Breast epithelium (tissue), 3 donors: ENCODE measurements at regions not wholly inside any gene's neighbourhood (a gene's known extent, or its start where the extent isn't known, plus 50 kb on each side); places are given as distances from the start of the nearest gene placed in this dataset.

Experiments
- POLR2A ChIP-seq: fragments of 450-650 bp; IDR thresholded peaks from one replicate; pipeline ENCODE4 v1.6.1; 2016; ENCODE audit warnings: antibody characterized with exemption, mild to moderate bottlenecking, moderate library complexity
- TF ChIP-seq, protein P1 (sequence below), 3 donors: fragments of 450-650 bp; IDR thresholded peaks; one replicate each; pipeline ENCODE4 v1.5.1; 2016 to 2017; ENCODE audit warnings: antibody characterized with exemption in 3 of 3, mild to moderate bottlenecking in 3 of 3, moderate library complexity in 3 of 3

DNA sequence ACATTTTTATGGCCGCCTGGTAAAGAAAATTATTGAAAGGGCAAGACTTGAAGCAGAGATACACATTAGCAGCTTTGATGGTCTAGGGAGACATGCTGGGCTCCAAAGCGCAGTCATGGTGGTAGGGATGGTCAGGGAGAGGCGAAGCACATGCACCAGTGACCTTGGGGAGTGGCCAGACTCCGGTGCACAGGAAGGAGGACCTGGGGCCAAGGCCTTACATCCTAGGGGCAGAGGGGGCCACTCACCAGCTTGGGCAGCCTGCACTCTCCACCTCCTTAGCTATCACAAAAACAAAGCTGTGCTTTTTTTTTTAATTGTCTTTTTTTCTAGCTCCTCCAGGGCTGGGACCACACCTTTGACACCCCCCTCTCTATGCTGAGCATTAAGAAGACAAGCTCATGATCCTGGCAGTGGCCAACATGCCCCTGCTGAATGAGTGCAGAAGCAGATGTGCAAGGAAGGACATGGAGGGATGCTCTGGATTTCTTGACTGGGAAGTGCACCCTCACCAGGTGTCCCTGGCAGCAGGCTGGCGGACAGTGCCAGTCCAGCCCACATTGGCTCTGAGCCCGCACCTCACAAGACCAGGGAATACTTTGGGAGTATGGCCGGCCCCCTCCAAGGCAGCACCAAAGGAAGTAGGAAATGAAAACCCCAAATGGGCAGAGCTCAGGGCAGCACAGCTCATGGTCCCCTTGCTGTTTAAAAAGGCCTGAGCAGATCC, 619.9 kb downstream of the TBC1D22A start:
- TF ChIP-seq, protein P1, sequence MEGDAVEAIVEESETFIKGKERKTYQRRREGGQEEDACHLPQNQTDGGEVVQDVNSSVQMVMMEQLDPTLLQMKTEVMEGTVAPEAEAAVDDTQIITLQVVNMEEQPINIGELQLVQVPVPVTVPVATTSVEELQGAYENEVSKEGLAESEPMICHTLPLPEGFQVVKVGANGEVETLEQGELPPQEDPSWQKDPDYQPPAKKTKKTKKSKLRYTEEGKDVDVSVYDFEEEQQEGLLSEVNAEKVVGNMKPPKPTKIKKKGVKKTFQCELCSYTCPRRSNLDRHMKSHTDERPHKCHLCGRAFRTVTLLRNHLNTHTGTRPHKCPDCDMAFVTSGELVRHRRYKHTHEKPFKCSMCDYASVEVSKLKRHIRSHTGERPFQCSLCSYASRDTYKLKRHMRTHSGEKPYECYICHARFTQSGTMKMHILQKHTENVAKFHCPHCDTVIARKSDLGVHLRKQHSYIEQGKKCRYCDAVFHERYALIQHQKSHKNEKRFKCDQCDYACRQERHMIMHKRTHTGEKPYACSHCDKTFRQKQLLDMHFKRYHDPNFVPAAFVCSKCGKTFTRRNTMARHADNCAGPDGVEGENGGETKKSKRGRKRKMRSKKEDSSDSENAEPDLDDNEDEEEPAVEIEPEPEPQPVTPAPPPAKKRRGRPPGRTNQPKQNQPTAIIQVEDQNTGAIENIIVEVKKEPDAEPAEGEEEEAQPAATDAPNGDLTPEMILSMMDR (IDR thresholded peaks at IDR 0.05): no peak
- no peak for TF ChIP-seq POLR2A
